Kidney tubule cell (primary cell): ENCODE measurements at regions not wholly inside any gene's neighbourhood (a gene's known extent, or its start where the extent isn't known, plus 50 kb on each side); places are given as distances from the start of the nearest gene placed in this dataset.
A peak's percentile ranks its signal among the peaks of the same experiment; 100 is the strongest.
"Not testable (repeated sequence)": the region's sequence is repeated elsewhere in the genome, so short reads cannot be mapped to it uniquely, and the experiment has no call there.

Experiments
- DNase-seq: peaks from one replicate; pipeline ENCODE4 v3.0.0-alpha.2; 2018; ENCODE audit warnings: low spot score

DNA sequence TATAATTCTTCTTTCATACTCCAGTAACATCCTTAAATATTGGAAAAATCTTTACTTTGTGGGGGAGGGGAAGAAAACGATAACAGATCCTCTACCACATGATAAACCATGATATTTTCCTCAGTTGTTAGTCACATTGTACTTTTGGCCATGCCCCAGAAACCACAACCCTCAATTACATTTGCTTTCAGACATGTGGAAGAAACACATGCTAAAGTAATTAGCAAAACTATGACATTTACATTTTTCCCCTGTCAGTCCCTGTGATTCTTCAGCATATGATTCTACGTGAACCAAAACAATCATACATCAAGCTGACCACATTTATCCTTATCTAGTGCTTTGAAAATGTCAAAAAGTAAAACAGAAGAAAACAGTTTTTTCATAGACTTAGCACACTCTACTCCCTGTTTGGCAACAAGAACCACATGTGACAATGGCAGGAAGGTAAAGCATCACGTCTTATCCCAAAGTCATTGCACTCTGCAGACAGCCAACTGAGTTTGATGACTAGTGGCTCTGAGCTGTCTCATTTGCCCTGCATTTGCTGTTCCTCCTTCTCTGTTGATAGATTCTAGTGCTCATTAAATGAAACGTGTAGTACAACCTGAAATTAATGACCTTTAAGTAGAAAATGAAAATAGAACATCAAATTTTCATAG is 505.8 kb upstream of the MARCKS start:
- no peak for DNase-seq

DNA sequence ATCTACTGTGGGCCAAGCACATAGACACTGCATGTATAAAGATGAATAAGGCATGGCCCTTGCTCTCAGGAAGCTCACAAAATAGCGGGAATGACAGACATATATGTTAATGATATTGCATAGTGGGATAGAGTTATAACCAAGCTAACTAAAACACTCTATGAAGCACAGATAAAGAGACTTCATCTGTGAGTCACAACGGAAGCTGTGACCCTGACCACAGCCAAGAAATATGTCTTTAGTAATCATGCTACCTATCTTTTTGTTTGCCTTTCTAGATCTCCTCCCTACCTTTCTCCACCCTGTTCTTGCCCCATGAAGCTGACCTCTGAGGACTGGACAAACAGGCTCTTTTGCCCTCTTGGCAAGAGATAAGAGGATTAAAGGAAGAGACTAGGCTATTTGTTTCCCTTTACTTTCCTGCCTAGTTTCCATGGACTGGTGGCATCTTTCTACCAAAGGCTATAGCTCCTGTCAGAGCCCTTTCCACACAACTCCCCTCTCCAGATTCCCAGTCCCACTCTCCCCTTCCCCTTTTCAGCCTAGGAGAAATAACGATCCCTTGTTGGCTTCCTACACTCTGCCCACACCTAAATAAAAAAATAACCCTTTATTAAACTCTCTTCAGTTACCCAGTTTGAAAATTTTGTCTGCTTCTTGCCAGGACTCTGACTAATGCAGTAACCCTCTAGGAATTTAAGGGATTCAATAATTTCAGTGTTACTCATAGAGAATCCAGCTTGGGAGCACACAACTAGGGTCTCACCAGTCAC is 504.9 kb upstream of the MARCKS start:
- peak; percentile 81 for DNase-seq

GRCh38 chr6:113352831-113353230 is 504.3 kb upstream of the MARCKS start:
- no peak for DNase-seq

GRCh38 chr6:113353392-113353791 is 503.8 kb upstream of the MARCKS start:
- DNase-seq = no peak

DNA sequence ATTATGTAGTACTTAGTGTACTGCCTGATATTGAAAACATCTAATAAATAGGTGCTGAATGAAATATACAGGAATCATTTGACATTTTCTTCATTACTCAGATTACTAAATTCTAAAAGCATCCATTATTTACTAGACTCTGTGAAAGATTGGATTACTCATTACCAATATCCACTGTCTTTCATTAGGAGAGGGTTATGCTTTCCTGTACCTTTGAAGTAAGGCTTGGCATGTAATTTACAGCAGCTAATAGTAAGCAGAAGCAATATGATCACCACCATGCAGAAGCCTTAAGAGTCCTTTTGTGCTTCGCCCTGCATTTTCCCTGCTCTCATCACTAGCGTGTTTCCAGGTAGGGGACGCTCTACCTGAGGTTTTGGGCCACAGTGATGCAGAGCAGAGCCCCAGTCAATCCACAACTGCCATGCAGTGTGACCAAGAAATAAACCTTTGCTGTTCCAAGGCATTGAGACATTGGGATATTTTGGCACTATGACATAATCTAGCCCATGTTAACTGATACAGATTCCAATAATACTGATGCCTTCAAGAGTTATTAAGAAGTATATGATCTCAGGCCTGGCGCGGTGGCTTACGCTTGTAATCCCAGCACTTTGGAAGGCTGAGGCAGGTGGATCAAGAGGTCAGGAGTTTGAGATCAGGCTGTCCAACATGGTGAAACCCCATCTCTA is 502.8 kb upstream of the MARCKS start:
- no peak for DNase-seq

DNA sequence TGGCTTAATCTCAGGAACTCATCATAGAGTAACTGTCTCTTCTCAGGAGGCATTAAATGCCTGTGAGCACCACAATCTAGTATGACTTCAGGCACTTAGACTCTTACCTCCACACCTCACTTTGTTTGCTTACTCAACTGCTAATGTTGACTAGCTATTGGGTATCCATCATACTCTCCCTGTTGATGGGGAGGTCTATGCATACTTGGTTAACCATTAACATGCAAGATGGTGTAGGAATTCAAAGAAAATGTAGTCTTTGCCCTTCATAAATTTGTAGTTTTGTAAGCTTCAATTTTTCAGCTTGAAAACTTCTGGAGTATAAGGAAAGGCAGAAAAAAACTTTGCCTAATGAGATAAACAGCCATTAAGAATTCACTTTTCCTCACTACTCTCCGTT is 501.0 kb upstream of the MARCKS start:
- peak; percentile 58 for DNase-seq

DNA sequence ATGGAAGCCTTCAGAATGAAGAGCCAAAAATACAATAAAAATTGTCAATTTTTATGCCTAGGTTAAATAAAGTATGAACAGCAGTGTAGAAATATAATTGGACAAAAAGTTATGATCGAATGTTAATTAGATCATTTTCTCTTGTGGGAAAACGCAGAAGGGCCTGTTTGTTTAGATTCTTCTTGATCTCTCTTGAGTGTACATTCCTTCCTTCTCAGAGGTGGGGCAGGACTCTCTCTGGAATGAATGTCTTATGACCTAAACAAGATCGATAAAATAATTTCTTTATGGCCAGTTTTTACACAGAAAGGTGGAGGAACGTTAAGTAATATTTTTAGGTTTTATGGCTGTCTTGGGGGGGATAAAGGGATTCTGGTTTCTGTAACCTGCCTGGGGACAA is 500.1 kb upstream of the MARCKS start:
- DNase-seq = no peak

GRCh38 chr6:113358063-113358583 is 499.0 kb upstream of the MARCKS start:
- DNase-seq = no peak

DNA sequence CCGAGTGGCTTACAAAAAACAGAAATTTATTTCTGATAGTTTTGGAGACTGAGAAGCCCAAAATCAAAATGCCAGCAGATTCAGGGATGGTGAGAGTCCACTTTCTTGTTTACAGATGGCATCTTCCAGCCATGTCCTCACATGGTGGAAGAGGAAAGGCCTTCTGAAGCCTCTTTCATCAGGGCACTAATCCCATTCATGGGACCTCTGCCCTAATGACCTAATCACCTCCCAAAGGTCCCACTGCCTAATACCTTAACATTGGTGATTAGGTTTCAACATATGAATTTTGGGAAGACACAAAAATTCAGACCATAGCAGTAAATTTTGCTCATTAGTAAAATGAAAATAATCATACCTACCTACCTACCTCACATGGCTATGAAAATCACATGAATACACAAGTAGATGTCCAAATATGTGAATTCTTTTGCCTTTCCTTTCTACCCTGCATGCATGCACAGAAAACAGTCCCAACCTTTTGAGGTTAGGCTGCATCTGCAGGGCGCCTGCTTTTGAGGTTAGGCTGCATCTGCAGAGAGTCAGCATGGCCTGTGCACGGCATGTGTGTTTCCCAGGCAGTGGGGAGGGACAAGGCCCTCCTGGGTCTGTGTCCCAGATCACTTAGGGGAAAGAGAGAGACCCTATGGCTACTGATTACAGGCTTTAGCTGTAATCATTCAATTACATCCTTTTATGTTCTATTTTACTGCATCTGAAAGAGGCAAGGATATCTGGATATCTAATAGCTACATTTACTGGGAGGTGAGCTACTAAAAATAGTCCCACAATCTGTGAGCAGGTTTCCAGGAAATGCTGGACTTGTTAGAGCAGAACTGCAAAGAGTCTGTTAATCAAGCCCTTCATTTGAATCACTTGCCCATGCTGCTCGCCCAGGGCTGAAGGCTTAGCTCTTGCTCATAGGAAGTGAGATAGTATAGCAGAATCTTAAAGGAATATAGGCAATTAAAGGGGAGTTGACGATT is 497.7 kb upstream of the MARCKS start:
- peak; percentile 87 for DNase-seq

DNA sequence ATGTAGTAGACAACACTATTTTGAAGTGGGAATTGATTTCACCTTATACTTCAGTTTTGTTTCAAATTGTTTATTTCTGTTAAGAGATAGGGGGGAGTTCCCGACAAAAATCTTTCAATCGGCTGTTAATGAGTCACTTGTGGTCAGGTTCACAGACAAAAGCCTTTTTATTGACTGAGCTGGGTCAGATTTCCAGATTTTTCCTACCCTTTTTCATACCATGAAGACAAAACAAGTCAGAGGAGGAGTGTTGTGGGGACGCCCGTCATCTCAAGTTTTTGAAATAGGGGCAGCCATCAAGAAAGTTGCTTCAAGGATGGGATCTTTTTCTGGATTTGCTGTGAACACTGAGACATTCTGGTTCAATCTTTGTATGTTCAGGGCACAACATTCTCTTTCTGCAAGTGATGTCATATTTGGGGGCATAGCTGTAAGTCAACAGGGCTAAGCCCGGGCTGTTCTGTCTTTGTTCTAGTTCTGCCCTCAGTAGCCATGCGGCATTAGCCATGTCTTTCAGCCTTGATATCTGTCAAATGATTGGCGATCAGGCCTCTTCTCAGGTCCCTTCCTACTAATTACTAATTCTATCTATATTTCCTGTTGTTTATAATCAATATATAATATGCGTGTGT is 496.0 kb upstream of the MARCKS start:
- DNase-seq = peak; percentile 83

DNA sequence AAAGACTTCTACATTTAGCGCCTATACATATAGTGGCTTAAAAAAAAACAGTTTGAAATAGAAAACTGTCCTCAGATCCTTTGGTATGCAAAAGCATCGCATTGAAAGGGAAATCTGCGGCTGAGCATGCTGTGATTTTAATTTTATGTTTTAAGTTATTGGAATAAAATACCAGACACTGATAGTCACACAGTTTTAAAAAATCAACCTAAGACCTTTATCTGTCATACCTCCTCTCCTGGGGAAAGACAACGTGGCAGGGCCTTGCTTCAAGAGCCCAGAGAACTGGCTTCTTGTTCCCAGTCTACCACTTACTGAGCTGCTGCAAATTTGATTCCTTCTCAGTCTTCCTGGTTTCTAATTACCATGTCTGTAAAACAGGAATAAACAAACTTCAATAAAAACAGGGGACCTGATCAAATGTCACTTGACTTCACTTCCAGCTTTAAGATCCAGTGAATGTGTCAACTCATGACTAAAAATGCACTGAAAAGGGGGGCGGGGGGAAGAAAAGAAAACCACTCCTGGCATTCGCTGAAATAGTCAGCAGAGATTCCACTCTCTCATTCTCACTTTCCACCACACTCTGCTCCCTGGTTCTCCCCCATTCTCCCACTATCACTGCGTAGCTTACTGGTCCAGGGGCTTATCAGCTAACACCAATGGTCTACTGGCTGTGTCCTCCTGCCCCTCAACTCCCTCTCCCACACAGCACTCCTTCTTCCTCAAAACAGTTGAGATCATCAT is 494.7 kb upstream of the MARCKS start:
- peak; percentile 29 for DNase-seq

GRCh38 chr6:113363048-113363798 is 493.9 kb upstream of the MARCKS start:
- no peak for DNase-seq

DNA sequence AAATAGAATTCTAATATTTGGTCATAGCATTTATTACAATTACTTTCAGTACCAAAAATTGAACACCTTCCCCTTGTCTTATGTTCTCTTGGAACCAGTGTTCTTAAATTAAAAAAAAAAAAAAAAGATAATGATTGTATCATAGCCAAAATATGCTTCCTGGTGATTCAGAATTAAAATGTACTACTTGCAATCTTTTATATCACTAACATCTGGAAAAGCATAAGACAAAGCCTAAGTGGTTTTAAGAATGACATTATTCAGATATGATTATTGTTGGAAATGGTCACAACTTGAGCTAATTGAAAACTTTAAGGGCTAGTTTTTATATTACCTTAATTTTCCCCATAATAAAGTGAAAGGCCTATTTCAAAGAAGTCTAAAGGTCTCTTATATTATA is 493.3 kb upstream of the MARCKS start:
- no peak for DNase-seq

DNA sequence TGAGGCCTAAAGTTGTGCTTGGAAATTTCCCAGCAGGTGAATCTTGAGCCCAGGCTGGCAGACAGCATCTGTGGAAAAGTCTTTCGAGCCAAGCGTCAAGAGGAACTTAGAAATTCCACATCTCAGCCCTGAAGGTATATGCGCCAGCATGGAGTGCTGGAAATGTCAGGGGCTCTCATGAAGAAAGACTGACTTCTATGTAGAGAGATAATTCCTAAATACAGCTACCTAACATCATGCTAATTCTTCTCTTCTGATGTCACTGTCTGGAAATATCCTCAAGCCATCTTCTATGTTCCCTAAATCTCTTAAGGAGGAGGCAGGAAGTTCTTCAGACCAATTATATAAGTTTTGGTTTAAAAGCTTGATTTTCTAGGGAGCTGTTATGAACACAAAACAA is 492.4 kb upstream of the MARCKS start:
- peak; percentile 31 for DNase-seq

- DNase-seq = peak; percentile 60
These were observed 492.0 kb upstream of the MARCKS start for GRCh38 chr6:113365191-113365590.

- DNase-seq = no peak
These were observed 490.6 kb upstream of the MARCKS start for GRCh38 chr6:113366505-113366904.

DNA sequence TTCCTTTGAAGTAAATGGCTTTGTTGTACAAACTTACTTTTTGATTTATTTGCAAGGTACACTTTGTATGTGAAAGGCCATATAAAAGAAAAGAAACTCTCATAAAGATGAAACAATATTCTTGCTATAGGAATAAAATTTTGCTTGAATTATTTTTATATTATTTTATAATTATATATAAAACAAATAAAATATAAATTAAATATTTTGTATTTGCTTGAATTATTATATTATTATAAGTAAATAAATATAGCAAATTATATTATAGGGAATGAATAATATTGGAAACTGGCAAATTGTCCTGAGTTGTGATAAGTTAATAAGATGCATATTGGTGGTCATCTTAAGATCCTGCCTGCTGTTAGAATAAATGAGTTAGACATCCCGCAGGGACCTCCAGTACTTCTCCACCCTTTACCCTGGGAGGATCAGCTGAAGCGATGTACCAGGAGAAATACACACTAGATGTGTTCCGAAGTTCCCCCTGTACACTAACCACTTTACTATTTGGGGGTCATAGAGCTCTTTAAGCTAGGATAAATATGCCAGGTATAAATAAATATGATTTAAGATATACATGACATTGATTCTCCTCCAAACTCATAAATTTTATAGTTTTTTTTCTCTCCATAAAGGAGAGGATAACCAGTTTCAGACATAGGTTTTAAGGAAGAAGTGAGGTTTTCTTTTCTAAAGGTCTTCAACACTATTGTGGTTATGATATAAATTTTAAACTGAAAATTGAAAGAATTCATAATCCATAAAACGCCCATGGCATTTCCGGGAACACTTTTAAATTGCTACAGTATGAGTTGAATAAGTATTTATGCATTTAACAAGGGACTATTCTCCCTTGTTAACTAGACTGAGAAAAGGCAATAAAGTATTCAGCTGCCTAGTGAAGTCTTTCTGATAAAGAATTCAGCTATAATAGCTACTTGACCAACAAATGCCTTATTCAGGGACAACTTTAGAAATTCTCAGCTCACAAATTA is 486.3 kb upstream of the MARCKS start:
- DNase-seq = no peak

- not testable (repeated sequence) for DNase-seq
These were observed 481.7 kb upstream of the MARCKS start for GRCh38 chr6:113375466-113375865.
